ENCODE measurements at regions not wholly inside any gene's neighbourhood (a gene's known extent, or its start where the extent isn't known, plus 50 kb on each side); places are given as distances from the start of the nearest gene placed in this dataset.

- H3K4me2 ChIP-seq (ENCODE audit: insufficient read depth, low read length): no peak overlapping the region
- no peak for DNase-seq (ENCODE audit: insufficient read length, low spot score, missing footprints)
- no peaks in the 10 kb centered on the region for H3K79me2 ChIP-seq (ENCODE audit: insufficient read depth, low read length)
- H3K27me3 ChIP-seq (ENCODE audit: insufficient read depth, low read length): no peaks in the 10 kb centered on the region
- no peaks in the 10 kb centered on the region for H3K4me1 ChIP-seq (ENCODE audit: insufficient read depth, low read length)
- no peak for TF ChIP-seq CTCF (IDR thresholded peaks at IDR 0.05; ENCODE audit: extremely low read depth, low read depth, low read length)
- no peaks in the 10 kb centered on the region for H3K36me3 ChIP-seq (ENCODE audit: insufficient read depth, low read length)
- no peaks in the 10 kb centered on the region for H3K9me3 ChIP-seq (ENCODE audit: low read depth, low read length)
- no peak overlapping the region for H3K4me3 ChIP-seq (ENCODE audit: insufficient read depth, low read length)
- H4K20me1 ChIP-seq (ENCODE audit: insufficient read depth, low read length): no peaks in the 10 kb centered on the region
- H2AFZ ChIP-seq (ENCODE audit: low read length): no peak overlapping the region
- no peak overlapping the region for H3K27ac ChIP-seq (ENCODE audit: low read depth, low read length)
Measured at GRCh38 chr9:119091074-119091473, 278.2 kb downstream of the BRINP1 start.

- Histone ChIP-seq H3K27me3 (ENCODE audit: insufficient read depth, low read length) (no peaks in the 10 kb centered on the region), H3K79me2 (ENCODE audit: insufficient read depth, low read length) (no peaks in the 10 kb centered on the region), H3K4me1 (ENCODE audit: insufficient read depth, low read length) (no peaks in the 10 kb centered on the region), H3K4me2 (ENCODE audit: insufficient read depth, low read length) (no peak overlapping the region), H4K20me1 (ENCODE audit: insufficient read depth, low read length) (no peaks in the 10 kb centered on the region), H3K27ac (ENCODE audit: low read depth, low read length) (no peak overlapping the region), H3K36me3 (ENCODE audit: insufficient read depth, low read length) (no peaks in the 10 kb centered on the region), H3K4me3 (ENCODE audit: insufficient read depth, low read length) (no peak overlapping the region), H3K9me3 (ENCODE audit: low read depth, low read length) (no peaks in the 10 kb centered on the region), H2AFZ (ENCODE audit: low read length) (no peak overlapping the region)
- no peak for TF ChIP-seq CTCF (IDR thresholded peaks at IDR 0.05; ENCODE audit: extremely low read depth, low read depth, low read length)
- DNase-seq (ENCODE audit: insufficient read length, low spot score, missing footprints): no peak
Measured at GRCh38 chr9:119092125-119092524, 277.1 kb downstream of the BRINP1 start.

- Histone ChIP-seq H3K36me3 (ENCODE audit: insufficient read depth, low read length) (no peaks in the 10 kb centered on the region), H3K9me3 (ENCODE audit: low read depth, low read length) (no peaks in the 10 kb centered on the region), H2AFZ (ENCODE audit: low read length) (no peak overlapping the region), H3K4me3 (ENCODE audit: insufficient read depth, low read length) (no peak overlapping the region), H3K4me1 (ENCODE audit: insufficient read depth, low read length) (no peaks in the 10 kb centered on the region), H3K27me3 (ENCODE audit: insufficient read depth, low read length) (no peaks in the 10 kb centered on the region), H3K4me2 (ENCODE audit: insufficient read depth, low read length) (no peak overlapping the region), H4K20me1 (ENCODE audit: insufficient read depth, low read length) (no peaks in the 10 kb centered on the region), H3K79me2 (ENCODE audit: insufficient read depth, low read length) (no peaks in the 10 kb centered on the region), H3K27ac (ENCODE audit: low read depth, low read length) (no peak overlapping the region)
- DNase-seq (ENCODE audit: insufficient read length, low spot score, missing footprints): no peak
- no peak for TF ChIP-seq CTCF (IDR thresholded peaks at IDR 0.05; ENCODE audit: extremely low read depth, low read depth, low read length)
Measured at GRCh38 chr9:119094086-119094485, 275.1 kb downstream of the BRINP1 start.

DNA sequence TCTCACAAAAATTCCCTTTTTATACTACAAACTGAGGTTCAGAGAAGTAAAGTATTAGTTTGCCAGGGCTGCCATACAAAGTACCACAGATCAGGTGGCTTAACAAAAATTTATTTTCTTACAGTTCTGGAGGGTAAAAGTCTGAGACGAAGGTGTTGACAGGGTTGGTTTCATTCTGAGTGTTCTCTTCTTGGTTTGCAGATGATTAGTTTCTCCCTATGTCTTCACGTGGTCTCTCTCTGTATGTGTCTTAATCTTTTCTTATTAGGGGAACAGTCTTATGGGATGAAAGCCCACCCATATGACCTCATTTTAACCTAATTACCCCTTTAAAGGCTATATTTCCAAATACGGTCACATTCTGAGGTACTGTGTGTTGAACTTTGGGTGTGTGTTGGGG, 274.2 kb downstream of the BRINP1 start:
- no peak for TF ChIP-seq CTCF (IDR thresholded peaks at IDR 0.05; ENCODE audit: extremely low read depth, low read depth, low read length)

More for the DNA sequence above, 274.2 kb downstream of the BRINP1 start:
- H3K36me3 ChIP-seq (ENCODE audit: insufficient read depth, low read length): no peaks in the 10 kb centered on the region
- no peak overlapping the region for H2AFZ ChIP-seq (ENCODE audit: low read length)
- H3K4me2 ChIP-seq (ENCODE audit: insufficient read depth, low read length): no peak overlapping the region
- no peaks in the 10 kb centered on the region for H4K20me1 ChIP-seq (ENCODE audit: insufficient read depth, low read length)
- H3K4me1 ChIP-seq (ENCODE audit: insufficient read depth, low read length): no peaks in the 10 kb centered on the region
- no peak overlapping the region for H3K27ac ChIP-seq (ENCODE audit: low read depth, low read length)
- no peaks in the 10 kb centered on the region for H3K27me3 ChIP-seq (ENCODE audit: insufficient read depth, low read length)
- no peak overlapping the region for H3K4me3 ChIP-seq (ENCODE audit: insufficient read depth, low read length)
- DNase-seq (ENCODE audit: insufficient read length, low spot score, missing footprints): no peak
- no peaks in the 10 kb centered on the region for H3K9me3 ChIP-seq (ENCODE audit: low read depth, low read length)
- H3K79me2 ChIP-seq (ENCODE audit: insufficient read depth, low read length): no peaks in the 10 kb centered on the region
